ENCODE measurements at regions not wholly inside any gene's neighbourhood (a gene's known extent, or its start where the extent isn't known, plus 50 kb on each side); places are given as distances from the start of the nearest gene placed in this dataset.
"Not testable (repeated sequence)": the region's sequence is repeated elsewhere in the genome, so short reads cannot be mapped to it uniquely, and the experiment has no call there.

GRCh38 chr2:39995005-39995737, 216.1 kb upstream of the THUMPD2 start:
- no peak for DNase-seq

- DNase-seq = no peak
Measured at GRCh38 chr2:39994151-39994550, 215.1 kb upstream of the THUMPD2 start.

GRCh38 chr2:39991298-39991697, 212.2 kb upstream of the THUMPD2 start:
- DNase-seq = no peak

GRCh38 chr2:39990335-39990900, 211.4 kb upstream of the THUMPD2 start:
- no peak for DNase-seq

GRCh38 chr2:39989888-39990287, 210.8 kb upstream of the THUMPD2 start:
- no peak for DNase-seq

- DNase-seq = no peak
Measured at GRCh38 chr2:39981883-39982311, 202.8 kb upstream of the THUMPD2 start.

- no peak for DNase-seq
Measured at GRCh38 chr2:39975476-39976020, 196.5 kb upstream of the THUMPD2 start.

- no peak for DNase-seq
Measured at GRCh38 chr2:39968037-39968436, 189.0 kb upstream of the THUMPD2 start.

- not testable (repeated sequence) for DNase-seq
Measured at GRCh38 chr2:39960681-39961080, 181.6 kb upstream of the THUMPD2 start.

GRCh38 chr2:39954346-39954745, 175.3 kb upstream of the THUMPD2 start:
- DNase-seq = no peak

GRCh38 chr2:39949131-39949530, 170.1 kb upstream of the THUMPD2 start:
- no peak for DNase-seq

- DNase-seq = no peak
Measured at GRCh38 chr2:39948016-39948719, 169.1 kb upstream of the THUMPD2 start.

GRCh38 chr2:39947294-39948015, 168.4 kb upstream of the THUMPD2 start:
- no peak for DNase-seq

GRCh38 chr2:39942950-39943349, 163.9 kb upstream of the THUMPD2 start:
- DNase-seq = no peak

GRCh38 chr2:39938035-39938835, 159.2 kb upstream of the THUMPD2 start:
- DNase-seq = no peak

- no peak for DNase-seq
Measured at GRCh38 chr2:39937621-39938020, 158.6 kb upstream of the THUMPD2 start.

- DNase-seq = no peak
Measured at GRCh38 chr2:39934851-39935250, 155.8 kb upstream of the THUMPD2 start.

GRCh38 chr2:39933196-39933595, 154.1 kb upstream of the THUMPD2 start:
- no peak for DNase-seq

- no peak for DNase-seq
Measured at GRCh38 chr2:39932198-39932597, 153.1 kb upstream of the THUMPD2 start.

GRCh38 chr2:39930175-39930917, 151.3 kb upstream of the THUMPD2 start:
- DNase-seq = no peak

GRCh38 chr2:39929531-39929930, 150.5 kb upstream of the THUMPD2 start:
- DNase-seq = no peak

GRCh38 chr2:39925312-39925711, 146.3 kb upstream of the THUMPD2 start:
- DNase-seq = no peak

Data from bone marrow (tissue), 2 donors.